GM23248 (cell line): ENCODE measurements at regions not wholly inside any gene's neighbourhood (a gene's known extent, or its start where the extent isn't known, plus 50 kb on each side); places are given as distances from the start of the nearest gene placed in this dataset.

Source experiments
- DNase-seq: peaks from one replicate; pipeline ENCODE4 v3.0.0-alpha.2; 2015
- H2AFZ ChIP-seq: fragments of 200-600 bp; sonication (generic); 2 replicates; pipeline ENCODE4 v1.6.1; 2016; ENCODE audit warnings: antibody characterized with exemption
- H3F3A ChIP-seq: fragments of 200-600 bp; sonication (generic); 2 replicates; pipeline ENCODE4 v1.6.1; 2016; ENCODE audit warnings: mild to moderate bottlenecking, antibody characterized with exemption, mixed run types; ENCODE audit not compliant: insufficient read depth
- H3K27ac ChIP-seq: fragments of 200-600 bp; sonication (generic); 2 replicates; pipeline ENCODE4 v1.5.1; 2016; ENCODE audit warnings: mild to moderate bottlenecking
- H3K27me3 ChIP-seq: fragments of 200-600 bp; sonication (generic); replicated peaks from 2 replicates; pipeline ENCODE4 v1.6.1; 2016; ENCODE audit warnings: mild to moderate bottlenecking; ENCODE audit not compliant: insufficient read depth
- H3K36me3 ChIP-seq: fragments of 200-600 bp; sonication (generic); 2 replicates; pipeline ENCODE4 v1.6.1; 2016; ENCODE audit warnings: low read depth, mild to moderate bottlenecking
- H3K4me1 ChIP-seq: fragments of 200-600 bp; sonication (generic); 2 replicates; pipeline ENCODE4 v1.6.1; 2016; ENCODE audit warnings: mild to moderate bottlenecking; ENCODE audit not compliant: insufficient read depth
- H3K4me2 ChIP-seq: fragments of 200-600 bp; sonication (generic); one replicate; pipeline ENCODE4 v1.6.1; 2016; ENCODE audit warnings: mild to moderate bottlenecking; ENCODE audit not compliant: unreplicated experiment
- H3K4me3 ChIP-seq: fragments of 200-600 bp; sonication (generic); 2 replicates; pipeline ENCODE4 v1.5.1; 2016; ENCODE audit warnings: mild to moderate bottlenecking
- H3K79me2 ChIP-seq: fragments of 200-600 bp; sonication (generic); 2 replicates; pipeline ENCODE4 v1.6.1; 2016; ENCODE audit warnings: mild to moderate bottlenecking; ENCODE audit not compliant: insufficient read depth
- H3K9ac ChIP-seq: fragments of 200-600 bp; sonication (generic); 2 replicates; pipeline ENCODE4 v1.6.1; 2016; ENCODE audit warnings: mild to moderate bottlenecking
- H3K9me2 ChIP-seq: fragments of 200-600 bp; sonication (generic); 2 replicates; pipeline ENCODE4 v1.6.1; 2016; ENCODE audit warnings: mixed run types, mild to moderate bottlenecking, moderate library complexity; ENCODE audit not compliant: insufficient read depth
- H3K9me3 ChIP-seq: fragments of 200-600 bp; sonication (generic); one replicate; pipeline ENCODE4 v1.6.1; 2017; ENCODE audit warnings: low read depth
- H4K20me1 ChIP-seq: fragments of 200-600 bp; sonication (generic); 2 replicates; pipeline ENCODE4 v1.6.0; 2016; ENCODE audit not compliant: insufficient read depth
- EZH2 ChIP-seq: fragments of 200-600 bp; sonication (generic); IDR thresholded peaks from 2 replicates; pipeline ENCODE4 v1.6.1; 2018; ENCODE audit warnings: antibody characterized with exemption, mild to moderate bottlenecking; ENCODE audit not compliant: insufficient read depth, poor library complexity, severe bottlenecking
- EZH2phosphoT487 ChIP-seq: fragments of 200-600 bp; sonication (generic); IDR thresholded peaks from 2 replicates; pipeline ENCODE4 v1.6.1; 2018; ENCODE audit warnings: antibody characterized with exemption, moderate library complexity, mild to moderate bottlenecking, low read depth; ENCODE audit not compliant: insufficient read depth
- WGBS, 2 experiments: methylation state at CpG; one replicate each; pipeline ENCODE4 v1.1.6; 2015 to 2017; ENCODE audit warnings: low lambda C conversion rate in 2 of 2, low coverage in 1 of 2; ENCODE audit errors: missing lambda C conversion rate in 2 of 2; 5-methylcytosine and 5-hydroxymethylcytosine counted together
- in situ Hi-C: fragments of 300-500 bp; cut with MboI; formaldehyde crosslinking; loops from 2 replicates; pipeline ENCODE4 v1.15.0; 2020

GRCh38 chr2:217433522-217433921 is 569.3 kb downstream of the TNS1 start:
- no peak overlapping the region for H3K4me3 ChIP-seq
- in situ Hi-C loops, result no loop called here
- no peaks in the 10 kb centered on the region for H3K9me3 ChIP-seq
- H3K27me3 ChIP-seq, result no peaks in the 10 kb centered on the region
- H3K4me1 ChIP-seq, result peaks cover 42% of the 10 kb centered on the region
- no peak overlapping the region for H3K27ac ChIP-seq
- no peaks in the 10 kb centered on the region for H3K36me3 ChIP-seq
- 90% methylated on average over 6 of the region's 6 CpGs for WGBS, 2 experiments
- H3K4me2 ChIP-seq, result no peak overlapping the region
- no peak overlapping the region for H3K9ac ChIP-seq
- H2AFZ ChIP-seq, result peak overlapping the region; percentile 52; the same call in 1 of the 2 replicates
- H3K79me2 ChIP-seq, result no peaks in the 10 kb centered on the region
- TF ChIP-seq EZH2phosphoT487 (no peak), EZH2 (no peak)
- no peaks in the 10 kb centered on the region for H3K9me2 ChIP-seq
- peaks cover 6% of the 10 kb centered on the region; the same call in 1 of the 2 replicates for H3F3A ChIP-seq
- H4K20me1 ChIP-seq, result no peaks in the 10 kb centered on the region
- DNase-seq, result no peak

- WGBS, 2 experiments, result 58 to 64% methylated on average over 7 of the region's 7 CpGs
- Histone ChIP-seq H2AFZ (peak overlapping the region; percentile 47; the same call in 1 of the 2 replicates), H3K4me2 (no peak overlapping the region), H4K20me1 (no peaks in the 10 kb centered on the region), H3K4me1 (peaks cover 42% of the 10 kb centered on the region), H3K27me3 (no peaks in the 10 kb centered on the region), H3K9ac (no peak overlapping the region), H3K79me2 (no peaks in the 10 kb centered on the region), H3K9me3 (no peaks in the 10 kb centered on the region), H3K27ac (0 out of 2 replicates have a peak overlapping the region, but pooled peaks have one; percentile 34), H3K36me3 (no peaks in the 10 kb centered on the region), H3K9me2 (no peaks in the 10 kb centered on the region), H3F3A (peaks cover 6% of the 10 kb centered on the region; the same call in 1 of the 2 replicates), H3K4me3 (no peak overlapping the region)
- DNase-seq, result peak; percentile 19
- in situ Hi-C loops, result no loop called here
- TF ChIP-seq EZH2 (no peak), EZH2phosphoT487 (no peak)
Measured at GRCh38 chr2:217431577-217432269, 571.1 kb downstream of the TNS1 start.

GRCh38 chr2:217430916-217431576 is 571.2 kb upstream of the TNP1 start:
- TF ChIP-seq EZH2phosphoT487 (no peak), EZH2 (no peak)
- no peaks in the 10 kb centered on the region for H3K36me3 ChIP-seq
- H3K4me1 ChIP-seq, result peaks cover 42% of the 10 kb centered on the region
- WGBS, 2 experiments, result 33 to 45% methylated on average over 3 of the region's 3 CpGs
- H3K79me2 ChIP-seq, result no peaks in the 10 kb centered on the region
- in situ Hi-C loops, result no loop called here
- DNase-seq, result peak; percentile 59
- peak overlapping the region; percentile 49 for H3K27ac ChIP-seq
- peak overlapping the region; percentile 6 for H3K4me2 ChIP-seq
- H3K27me3 ChIP-seq, result no peaks in the 10 kb centered on the region
- no peaks in the 10 kb centered on the region for H4K20me1 ChIP-seq
- no peaks in the 10 kb centered on the region for H3K9me2 ChIP-seq
- H3K9ac ChIP-seq, result no peak overlapping the region
- H2AFZ ChIP-seq, result peak overlapping the region; percentile 47; the same call in 1 of the 2 replicates
- H3K4me3 ChIP-seq, result no peak overlapping the region
- H3F3A ChIP-seq, result peaks cover 6% of the 10 kb centered on the region; the same call in 1 of the 2 replicates
- no peaks in the 10 kb centered on the region for H3K9me3 ChIP-seq

GRCh38 chr2:217429981-217430500 is 570.2 kb upstream of the TNP1 start:
- Histone ChIP-seq H3K9ac (no peak overlapping the region), H3K79me2 (no peaks in the 10 kb centered on the region), H3K9me2 (no peaks in the 10 kb centered on the region), H4K20me1 (no peaks in the 10 kb centered on the region), H3K27me3 (no peaks in the 10 kb centered on the region), H3K4me2 (no peak overlapping the region), H2AFZ (no peak overlapping the region), H3K4me3 (no peak overlapping the region), H3F3A (peaks cover 6% of the 10 kb centered on the region; the same call in 1 of the 2 replicates), H3K27ac (peak overlapping the region; percentile 49; the same call in 1 of the 2 replicates), H3K4me1 (peaks cover 42% of the 10 kb centered on the region), H3K9me3 (no peaks in the 10 kb centered on the region), H3K36me3 (no peaks in the 10 kb centered on the region)
- in situ Hi-C loops, result no loop called here
- DNase-seq, result peak; percentile 67
- TF ChIP-seq EZH2 (no peak), EZH2phosphoT487 (no peak)
- WGBS, 2 experiments, result 67 to 80% methylated on average over 6 of the region's 6 CpGs
